Endothelial cell of umbilical vein (primary cell): ENCODE measurements at regions not wholly inside any gene's neighbourhood (a gene's known extent, or its start where the extent isn't known, plus 50 kb on each side); places are given as distances from the start of the nearest gene placed in this dataset.

Experiments
- BruUV-seq: library from RNA; stranded (reverse); fragments of 400-500 nt; replicated peaks from 2 replicates; lab custom pipeline; 2021; lab: Mats Ljungman, UMichigan
- CTCF ChIA-PET: fragments of 300-600, 350-600 bp; sonication (Branson Sonifier 250); formaldehyde crosslinking; loops from one replicate; lab custom pipeline; 2021; ENCODE audit warnings: antibody characterized with exemption, inconsistent platforms; lab: Charles Lee
- POLR2A ChIA-PET: fragments of 300-600, 350-600 bp; sonication (Branson Sonifier 250); formaldehyde crosslinking; loops from one replicate; lab custom pipeline; 2021; ENCODE audit warnings: antibody characterized with exemption, inconsistent platforms; lab: Charles Lee
- DNase-seq: peaks from one replicate; pipeline ENCODE4 v3.0.0-alpha.2; 2011; ENCODE audit warnings: low read depth, low spot score
- FAIRE-seq: peaks from 2 replicates; lab custom pipeline; 2011; peaks lifted over from hg19 to GRCh38; lab: Jason Lieb, UNC
- H2AFZ ChIP-seq: 2 replicates; pipeline ENCODE4 v1.6.0; 2012; ENCODE audit warnings: low read depth, low read length, control low read depth, inconsistent platforms
- H3K27ac ChIP-seq: 2 replicates; pipeline ENCODE4 v1.5.1; 2011; ENCODE audit warnings: low read depth, mild to moderate bottlenecking, control low read depth, low read length, moderate library complexity; ENCODE audit not compliant: insufficient read depth
- H3K27me3 ChIP-seq, 2 experiments: 2 replicates each; pipeline versions ENCODE4 v1.6.0 to v1.6.1; 2011; ENCODE audit warnings: low read length in 2 of 2, mixed read lengths in 1 of 2; ENCODE audit not compliant: control insufficient read depth in 2 of 2, insufficient read depth in 2 of 2
- H3K36me3 ChIP-seq, 2 experiments: 2 replicates in 1 of 2; 3 replicates in 1 of 2; pipeline ENCODE4 v1.5.1; 2011; ENCODE audit warnings: low read length in 2 of 2, mild to moderate bottlenecking in 1 of 2, moderate library complexity in 1 of 2; ENCODE audit not compliant: control insufficient read depth in 2 of 2, insufficient read depth in 2 of 2; ENCODE audit errors: extremely low read depth in 1 of 2
- H3K4me1 ChIP-seq: 3 replicates; pipeline ENCODE4 v1.5.1; 2011; ENCODE audit warnings: mild to moderate bottlenecking, low read length; ENCODE audit not compliant: control insufficient read depth, insufficient read depth; ENCODE audit errors: extremely low read depth
- H3K4me2 ChIP-seq: 2 replicates; pipeline ENCODE4 v1.6.1; 2011; ENCODE audit warnings: low read length, control low read depth, mixed read lengths; ENCODE audit not compliant: insufficient read depth
- H3K4me3 ChIP-seq, 3 experiments: fragments of 200-600 bp in 1 of 3; sonication (generic), shearing (Covaris generic) in 1 of 3; replicated peaks in 1 of 3; 2 replicates each; pipeline ENCODE4 v1.5.1; 2011 to 2016; ENCODE audit warnings: control low read depth in 3 of 3, low read length in 3 of 3, mild to moderate bottlenecking in 2 of 3, inconsistent platforms in 1 of 3, low read depth in 1 of 3, moderate library complexity in 1 of 3; ENCODE audit not compliant: insufficient read depth in 1 of 3
- H3K79me2 ChIP-seq: 2 replicates; pipeline ENCODE4 v1.6.0; 2012; ENCODE audit warnings: low read length, inconsistent platforms; ENCODE audit not compliant: control insufficient read depth, insufficient read depth
- H3K9ac ChIP-seq: replicated peaks from 2 replicates; pipeline ENCODE3; 2011; ENCODE audit warnings: low read length, control low read depth; ENCODE audit not compliant: insufficient read depth; ENCODE audit errors: extremely low read depth
- H3K9me1 ChIP-seq: replicated peaks from 3 replicates; pipeline ENCODE4 v1.6.0; 2011; ENCODE audit warnings: mild to moderate bottlenecking, low read length; ENCODE audit not compliant: control insufficient read depth, insufficient read depth; ENCODE audit errors: extremely low read depth
- H3K9me3 ChIP-seq: replicated peaks from 2 replicates; pipeline ENCODE4 v1.5.1; 2012; ENCODE audit warnings: low read length, inconsistent platforms; ENCODE audit not compliant: control insufficient read depth, insufficient read depth
- H4K20me1 ChIP-seq: replicated peaks from 2 replicates; pipeline ENCODE3; 2011; ENCODE audit warnings: mild to moderate bottlenecking, low read length; ENCODE audit not compliant: control insufficient read depth, insufficient read depth; ENCODE audit errors: extremely low read depth
- CTCF ChIP-seq, 2 donors: IDR thresholded peaks; 1 replicate in 1 of 2; 2 replicates in 1 of 2; pipeline ENCODE4 v1.5.1; 2011; ENCODE audit warnings: low read length in 2 of 2, mild to moderate bottlenecking in 2 of 2, moderate library complexity in 2 of 2, control low read depth in 1 of 2, inconsistent platforms in 1 of 2, low read depth in 1 of 2; ENCODE audit not compliant: insufficient read depth in 1 of 2; ENCODE audit errors: extremely low read depth in 1 of 2
- EZH2 ChIP-seq: IDR thresholded peaks from 2 replicates; pipeline ENCODE4 v1.6.1; 2012; ENCODE audit warnings: borderline replicate concordance, low read depth, mild to moderate bottlenecking, moderate library complexity, low read length, inconsistent platforms; ENCODE audit not compliant: severe bottlenecking
- FOS ChIP-seq: IDR thresholded peaks from 2 replicates; pipeline ENCODE4 v1.6.1; 2011; ENCODE audit warnings: mild to moderate bottlenecking, low read length, moderate library complexity, borderline replicate concordance; ENCODE audit not compliant: insufficient read depth
- GATA2 ChIP-seq: IDR thresholded peaks from 2 replicates; pipeline ENCODE4 v1.7.0; 2011; ENCODE audit warnings: low read depth, mild to moderate bottlenecking, moderate library complexity, mixed read lengths, low read length; ENCODE audit not compliant: insufficient read length, insufficient read depth
- JUN ChIP-seq: IDR thresholded peaks from 2 replicates; pipeline ENCODE4 v1.6.1; 2011; ENCODE audit warnings: borderline replicate concordance, low read depth; ENCODE audit not compliant: insufficient read length, insufficient read depth
- MAX ChIP-seq: IDR thresholded peaks from 2 replicates; pipeline ENCODE4 v1.6.1; 2011; ENCODE audit not compliant: insufficient read depth, insufficient read length
- MYC ChIP-seq: IDR thresholded peaks from one replicate; pipeline ENCODE4 v1.6.1; 2011; ENCODE audit warnings: mild to moderate bottlenecking, low read depth, low read length
- POLR2A ChIP-seq: IDR thresholded peaks from 2 replicates; pipeline ENCODE4 v1.6.1; 2012; ENCODE audit warnings: low read depth, mild to moderate bottlenecking, control low read depth, low read length
- POLR2AphosphoS5 ChIP-seq: IDR thresholded peaks from 2 replicates; pipeline ENCODE4 v1.6.1; 2012; ENCODE audit warnings: low read depth, mild to moderate bottlenecking, control low read depth, low read length, moderate library complexity; ENCODE audit not compliant: insufficient read depth
- dilution Hi-C: fragments of 300-500 bp; cut with MboI; formaldehyde crosslinking; loops from one replicate; pipeline ENCODE4 v1.15.0; 2019; ENCODE audit warnings: low sequenced_read_pairs; ENCODE audit not compliant: extremely low pct_ligation_motif_present
- intact Hi-C: fragments of 100-400 bp; cut with micrococcal nuclease; formaldehyde crosslinking; loops from one replicate; pipeline ENCODE4 v1.10.0; 2022

GRCh38 chr6:139523986-139524385 lies 149.5 kb upstream of the CITED2 start:
- ChIA-PET CTCF (interaction anchor here (1.5 kb wide), 1 partner anchor 13 kb away, joined by 5 read pairs; no protein-coding TSS in a partner anchor), POLR2A (no interaction called here)
- Histone ChIP-seq H3K4me2 (no peak overlapping the region), H3K36me3 (no peaks in the 10 kb centered on the region), H3K27me3 (no peaks in the 10 kb centered on the region), H3K4me1 (peaks cover 9% of the 10 kb centered on the region), H4K20me1 (no peaks in the 10 kb centered on the region), H2AFZ (no peak overlapping the region), H3K4me3 (no peak overlapping the region), H3K9ac (no peak overlapping the region), H3K9me1 (no peaks in the 10 kb centered on the region), H3K27ac (no peak overlapping the region), H3K79me2 (no peaks in the 10 kb centered on the region), H3K9me3 (no peaks in the 10 kb centered on the region)
- no peak for DNase-seq
- no TSS peak for BruUV-seq
- intact Hi-C loops = no loop called here
- FAIRE-seq = no peak
- TF ChIP-seq EZH2 (no peak), FOS (no peak), MAX (no peak), MYC (no peak), CTCF (IDR thresholded peaks at IDR 0.05; ENCODE audit: extremely low read depth in 1 of 2, insufficient read depth in 1 of 2, low read depth in 1 of 2, low read length in 2 of 2) (no peak), POLR2A (no peak), JUN (no peak), GATA2 (no peak), POLR2AphosphoS5 (no peak)
- dilution Hi-C loops = no loop called here
